GM23338 (cell line): ENCODE measurements at regions not wholly inside any gene's neighbourhood (a gene's known extent, or its start where the extent isn't known, plus 50 kb on each side); places are given as distances from the start of the nearest gene placed in this dataset.

Experiments
- ATAC-seq: fragments of 200-7000 bp; cut with Tn5 transposase; 3 replicates; pipeline ENCODE4 v1.9.1; 2020
- DNase-seq: peaks from one replicate; pipeline ENCODE4 v3.0.0-alpha.2; 2015; ENCODE audit warnings: low spot score
- H2AFZ ChIP-seq: fragments of 200-600 bp; sonication (generic); 2 replicates; pipeline ENCODE4 v1.8.0; 2016; ENCODE audit warnings: antibody characterized with exemption, mild to moderate bottlenecking, moderate library complexity
- H3F3A ChIP-seq: fragments of 200-600 bp; sonication (generic); replicated peaks from 2 replicates; pipeline ENCODE4 v1.8.0; 2017; ENCODE audit warnings: antibody characterized with exemption, mixed run types, low read depth
- H3K27ac ChIP-seq: fragments of 200-600 bp; sonication (generic); 2 replicates; pipeline ENCODE4 v1.6.1; 2016; ENCODE audit warnings: low read depth
- H3K27me3 ChIP-seq: fragments of 200-600 bp; sonication (generic); 2 replicates; pipeline ENCODE4 v1.8.0; 2016; ENCODE audit warnings: mild to moderate bottlenecking, mixed run types, moderate library complexity; ENCODE audit not compliant: insufficient read depth
- H3K36me3 ChIP-seq: fragments of 200-600 bp; sonication (generic); 2 replicates; pipeline ENCODE4 v1.8.0; 2016; ENCODE audit warnings: mild to moderate bottlenecking; ENCODE audit not compliant: insufficient read depth
- H3K4me1 ChIP-seq: fragments of 200-600 bp; sonication (generic); 2 replicates; pipeline ENCODE4 v1.8.0; 2016; ENCODE audit warnings: mild to moderate bottlenecking, moderate library complexity; ENCODE audit not compliant: insufficient read depth
- H3K4me2 ChIP-seq: fragments of 200-600 bp; sonication (generic); 2 replicates; pipeline ENCODE4 v1.7.1; 2017; ENCODE audit warnings: mixed run types
- H3K4me3 ChIP-seq: fragments of 200-600 bp; sonication (generic); 2 replicates; pipeline ENCODE4 v1.6.1; 2016; ENCODE audit warnings: mixed run types
- H3K79me2 ChIP-seq: fragments of 200-600 bp; sonication (generic); replicated peaks from 2 replicates; pipeline ENCODE4 v1.8.0; 2017; ENCODE audit warnings: mild to moderate bottlenecking; ENCODE audit not compliant: insufficient read depth
- H3K9me2 ChIP-seq: fragments of 200-600 bp; sonication (generic); 2 replicates; pipeline ENCODE4 v1.8.0; 2017; ENCODE audit not compliant: insufficient read depth
- H4K20me1 ChIP-seq: fragments of 200-600 bp; sonication (generic); replicated peaks from 2 replicates; pipeline ENCODE4 v1.8.0; 2017; ENCODE audit warnings: mild to moderate bottlenecking; ENCODE audit not compliant: insufficient read depth
- H3K27ac Mint-ChIP-seq: 2 replicates; pipeline ENCODE4 v1.8.0; 2020; ENCODE audit warnings: inconsistent platforms, mild to moderate bottlenecking, moderate library complexity, mixed read lengths
- H3K27me3 Mint-ChIP-seq: 3 replicates; pipeline ENCODE4 v1.8.0; 2022; ENCODE audit warnings: low read depth, mild to moderate bottlenecking, moderate library complexity, mixed read lengths, inconsistent platforms; ENCODE audit not compliant: insufficient read depth, poor library complexity
- H3K36me3 Mint-ChIP-seq: 3 replicates; pipeline ENCODE4 v1.8.0; 2021; ENCODE audit warnings: low read depth, mild to moderate bottlenecking, inconsistent platforms, moderate library complexity, mixed read lengths
- H3K4me1 Mint-ChIP-seq: 3 replicates; pipeline ENCODE4 v1.8.0; 2020; ENCODE audit warnings: mild to moderate bottlenecking, inconsistent platforms, mixed read lengths
- H3K4me3 Mint-ChIP-seq: 3 replicates; pipeline ENCODE4 v1.8.0; 2021; ENCODE audit warnings: moderate library complexity, mild to moderate bottlenecking, inconsistent platforms, mixed read lengths
- H3K9me3 Mint-ChIP-seq: 3 replicates; pipeline ENCODE4 v1.8.0; 2020; ENCODE audit warnings: moderate library complexity, mild to moderate bottlenecking, inconsistent platforms, mixed read lengths
- CTCF ChIP-seq, 2 experiments: fragments of 200-600 bp in 1 of 2; sonication (generic) in 1 of 2; conservative IDR thresholded peaks; 2 replicates each; pipeline versions ENCODE4 v1.5.1 to v1.6.1; 2016 to 2017; ENCODE audit warnings: antibody characterized with exemption in 2 of 2, low read depth in 2 of 2, mild to moderate bottlenecking in 2 of 2, moderate library complexity in 1 of 2
- EZH2phosphoT487 ChIP-seq: fragments of 200-600 bp; sonication (generic); IDR thresholded peaks from one replicate; pipeline ENCODE4 v1.8.1; 2018; ENCODE audit warnings: antibody characterized with exemption; ENCODE audit not compliant: unreplicated experiment
- JUNB ChIP-seq: IDR thresholded peaks from one replicate; pipeline ENCODE4 v1.6.1; 2016; ENCODE audit warnings: antibody characterized with exemption; ENCODE audit not compliant: unreplicated experiment
- NANOG ChIP-seq: IDR thresholded peaks from 2 replicates; pipeline ENCODE4 v1.6.1; 2016; ENCODE audit warnings: antibody characterized with exemption, borderline replicate concordance
- ZNF114 ChIP-seq: fragments of 250-450 bp; sonication (Bioruptor Pico); IDR thresholded peaks from 2 replicates; pipeline ENCODE4 v1.5.0; 2020; ENCODE audit warnings: mild to moderate bottlenecking, moderate library complexity
- ZNF331 ChIP-seq: fragments of 250-450 bp; sonication (Bioruptor Pico); IDR thresholded peaks from 2 replicates; pipeline ENCODE4 v1.5.0; 2020; ENCODE audit warnings: low read depth, mild to moderate bottlenecking, moderate library complexity

DNA sequence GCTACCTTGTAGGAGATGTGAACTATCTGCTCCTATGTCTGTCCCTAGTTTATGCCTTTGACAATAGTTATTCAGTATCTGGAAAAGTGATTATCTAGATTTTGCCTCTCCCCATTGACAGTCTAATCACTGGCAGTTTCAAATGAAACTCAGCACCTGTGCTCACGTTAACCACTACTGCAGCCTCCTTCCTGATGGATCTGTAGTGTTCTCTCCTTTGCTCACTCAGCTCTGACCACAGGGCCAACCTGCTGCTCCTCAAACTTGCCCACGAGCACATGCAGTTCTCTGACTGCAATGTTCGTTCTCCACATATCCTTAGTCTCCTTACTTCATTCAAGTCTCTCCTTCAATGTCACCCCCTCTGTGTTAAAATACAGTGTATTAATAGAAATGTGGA is 230.1 kb downstream of the NHLRC3 start:
- Histone ChIP-seq H2AFZ (no peak overlapping the region), H3K79me2 (no peaks in the 10 kb centered on the region), H3F3A (no peaks in the 10 kb centered on the region), H3K27me3 (0 out of 2 replicates have a peak, but pooled peaks cover 8% of the 10 kb centered on the region), H3K36me3 (no peaks in the 10 kb centered on the region), H3K9me2 (no peaks in the 10 kb centered on the region), H3K27ac (no peak overlapping the region), H3K4me2 (no peak overlapping the region), H4K20me1 (no peaks in the 10 kb centered on the region), H3K4me1 (no peaks in the 10 kb centered on the region), H3K4me3 (no peak overlapping the region)
- H3K4me3 Mint-ChIP-seq = no peak overlapping the region
- ATAC-seq (no peak), DNase-seq (no peak)
- no peaks in the 10 kb centered on the region for H3K27me3 Mint-ChIP-seq
- H3K36me3 Mint-ChIP-seq = peaks cover 3% of the 10 kb centered on the region; the same call in 1 of the 3 replicates
- peaks cover 7% of the 10 kb centered on the region for H3K9me3 Mint-ChIP-seq
- H3K4me1 Mint-ChIP-seq = no peaks in the 10 kb centered on the region
- no peak overlapping the region for H3K27ac Mint-ChIP-seq
- TF ChIP-seq CTCF (conservative IDR thresholded peaks at IDR 0.05; ENCODE audit: low read depth in 2 of 2) (no peak), NANOG (no peak)

- Mint-ChIP-seq H3K27ac (no peak overlapping the region), H3K9me3 (peaks cover 7% of the 10 kb centered on the region), H3K4me1 (no peaks in the 10 kb centered on the region), H3K36me3 (peaks cover 3% of the 10 kb centered on the region; the same call in 1 of the 3 replicates), H3K27me3 (no peaks in the 10 kb centered on the region), H3K4me3 (no peak overlapping the region)
- ATAC-seq (no peak), DNase-seq (no peak)
- no peak overlapping the region for H3K27ac ChIP-seq
- no peaks in the 10 kb centered on the region for H3K79me2 ChIP-seq
- no peak for TF ChIP-seq CTCF (conservative IDR thresholded peaks at IDR 0.05; ENCODE audit: low read depth in 2 of 2)
- TF ChIP-seq JUNB = no peak
- no peak overlapping the region for H3K4me2 ChIP-seq
- no peaks in the 10 kb centered on the region for H3K36me3 ChIP-seq
- no peak overlapping the region for H3K4me3 ChIP-seq
- no peaks in the 10 kb centered on the region for H4K20me1 ChIP-seq
- H3F3A ChIP-seq = no peaks in the 10 kb centered on the region
- no peak overlapping the region for H2AFZ ChIP-seq
- 0 out of 2 replicates have a peak, but pooled peaks cover 8% of the 10 kb centered on the region for H3K27me3 ChIP-seq
- no peaks in the 10 kb centered on the region for H3K4me1 ChIP-seq
- no peaks in the 10 kb centered on the region for H3K9me2 ChIP-seq
These were observed 230.7 kb downstream of the NHLRC3 start for GRCh38 chr13:39269004-39269403.

DNA sequence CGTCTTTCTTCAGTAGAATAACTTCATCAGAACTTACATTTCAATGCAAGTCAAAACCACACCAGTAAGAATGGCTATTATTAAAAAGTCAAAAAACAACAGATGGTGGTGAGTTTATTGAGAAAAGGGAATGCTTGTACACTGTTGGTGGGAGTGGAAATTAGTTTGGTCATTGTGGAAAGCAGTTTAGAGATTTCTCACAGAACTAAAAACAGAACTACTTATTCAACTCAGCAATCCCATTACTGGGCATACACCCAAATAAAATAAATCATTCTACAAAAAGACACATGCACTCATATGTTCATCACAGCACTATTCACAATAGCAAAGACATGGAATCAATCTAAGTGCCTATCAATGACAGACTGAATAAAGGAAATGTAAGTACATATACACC is 231.2 kb downstream of the NHLRC3 start:
- no peak overlapping the region for H3K4me3 Mint-ChIP-seq
- DNase-seq (no peak), ATAC-seq (no peak)
- Histone ChIP-seq H3K9me2 (no peaks in the 10 kb centered on the region), H3K27ac (no peak overlapping the region), H3K36me3 (no peaks in the 10 kb centered on the region), H3F3A (no peaks in the 10 kb centered on the region), H3K4me3 (no peak overlapping the region), H2AFZ (no peak overlapping the region), H3K27me3 (0 out of 2 replicates have a peak, but pooled peaks cover 11% of the 10 kb centered on the region), H3K4me1 (no peaks in the 10 kb centered on the region), H4K20me1 (no peaks in the 10 kb centered on the region), H3K79me2 (no peaks in the 10 kb centered on the region), H3K4me2 (no peak overlapping the region)
- H3K27me3 Mint-ChIP-seq = no peaks in the 10 kb centered on the region
- no peaks in the 10 kb centered on the region for H3K4me1 Mint-ChIP-seq
- no peak overlapping the region for H3K27ac Mint-ChIP-seq
- H3K36me3 Mint-ChIP-seq = peaks cover 3% of the 10 kb centered on the region; the same call in 1 of the 3 replicates
- peaks cover 7% of the 10 kb centered on the region for H3K9me3 Mint-ChIP-seq
- no peak for TF ChIP-seq CTCF (conservative IDR thresholded peaks at IDR 0.05; ENCODE audit: low read depth in 2 of 2)
- TF ChIP-seq ZNF114 (CRISPR knock-in tag) = no peak
- no peak for TF ChIP-seq EZH2phosphoT487
- TF ChIP-seq ZNF331 (CRISPR knock-in tag) = no peak
